H1 (cell line): ENCODE measurements at regions not wholly inside any gene's neighbourhood (a gene's known extent, or its start where the extent isn't known, plus 50 kb on each side); places are given as distances from the start of the nearest gene placed in this dataset.

Source experiments
- BACH1 ChIP-seq: IDR thresholded peaks from 2 replicates; pipeline ENCODE4 v1.6.1; 2012; ENCODE audit warnings: low read length, improper control_type of control experiment
- BCL11A ChIP-seq, 2 experiments: IDR thresholded peaks; one replicate each; pipeline ENCODE4 v1.6.1; 2011; ENCODE audit warnings: low read depth in 2 of 2, low read length in 2 of 2, mild to moderate bottlenecking in 2 of 2
- BRCA1 ChIP-seq: IDR thresholded peaks from 2 replicates; pipeline ENCODE4 v1.6.1; 2012; ENCODE audit warnings: low read depth, low read length, improper control_type of control experiment
- CTBP2 ChIP-seq: IDR thresholded peaks from 2 replicates; pipeline ENCODE4 v1.7.0; 2011; ENCODE audit warnings: borderline replicate concordance, mild to moderate bottlenecking, moderate library complexity, mixed read lengths, low read length; ENCODE audit not compliant: insufficient read depth, insufficient read length
- MAX ChIP-seq: IDR thresholded peaks from 2 replicates; pipeline ENCODE4 v1.6.1; 2012; ENCODE audit warnings: inconsistent platforms
- SIX5 ChIP-seq: IDR thresholded peaks from 2 replicates; pipeline ENCODE4 v1.6.1; 2011; ENCODE audit warnings: mild to moderate bottlenecking, low read depth, low read length
- SP2 ChIP-seq: IDR thresholded peaks from 2 replicates; pipeline ENCODE4 v1.6.1; 2012; ENCODE audit warnings: mild to moderate bottlenecking, low read length, inconsistent platforms

- TF ChIP-seq MAX: no peak
- TF ChIP-seq CTBP2: no peak
- no peak for TF ChIP-seq BRCA1
- no peak for TF ChIP-seq BACH1
- peak; percentile 30; the same call in 1 of the 2 replicates for TF ChIP-seq SIX5
- TF ChIP-seq SP2: no peak
- TF ChIP-seq BCL11A (IDR thresholded peaks at IDR 0.05; ENCODE audit: low read depth in 2 of 2, low read length in 2 of 2): no peak
Observed at GRCh38 chrX:16416588-16416987, 233.4 kb upstream of the S100G start (continued).
